CD8-positive, alpha-beta memory T cell (primary cell): ENCODE measurements at regions not wholly inside any gene's neighbourhood (a gene's known extent, or its start where the extent isn't known, plus 50 kb on each side); places are given as distances from the start of the nearest gene placed in this dataset.
A peak's percentile ranks its signal among the peaks of the same experiment; 100 is the strongest.

Source experiments
- CTCF ChIA-PET: fragments of 350-600 bp; sonication (Branson Sonifier 250); formaldehyde crosslinking; loops from one replicate; lab custom pipeline; 2021; ENCODE audit warnings: antibody characterized with exemption; lab: Charles Lee
- POLR2A ChIA-PET: fragments of 350-600 bp; sonication (Branson Sonifier 250); formaldehyde crosslinking; loops from one replicate; lab custom pipeline; 2021; ENCODE audit warnings: antibody characterized with exemption; lab: Charles Lee
- DNase-seq, 5 donors: peaks; one replicate each; pipeline versions ENCODE4 v3.0.0 to v3.0.0-alpha.2; 2020 to 2022; ENCODE audit warnings: mixed read lengths in 1 of 5
- H3K27ac ChIP-seq: one replicate; pipeline ENCODE4 v1.7.0; 2013; ENCODE audit warnings: low read depth, mild to moderate bottlenecking, low read length, moderate library complexity
- H3K27me3 ChIP-seq: 2 replicates; pipeline ENCODE4 v1.7.0; 2013; ENCODE audit warnings: low read length, mild to moderate bottlenecking; ENCODE audit not compliant: insufficient read depth, poor library complexity, severe bottlenecking
- H3K36me3 ChIP-seq: 2 replicates; pipeline ENCODE4 v1.7.0; 2013; ENCODE audit warnings: mild to moderate bottlenecking, low read length, moderate library complexity; ENCODE audit not compliant: insufficient read depth
- H3K4me1 ChIP-seq: 2 replicates; pipeline ENCODE4 v1.7.0; 2013; ENCODE audit warnings: mild to moderate bottlenecking, low read length, moderate library complexity; ENCODE audit not compliant: insufficient read depth
- H3K4me3 ChIP-seq: 2 replicates; pipeline ENCODE4 v1.7.0; 2013; ENCODE audit warnings: mild to moderate bottlenecking, low read length
- H3K9me3 ChIP-seq: 2 replicates; pipeline ENCODE4 v1.7.0; 2013; ENCODE audit warnings: mild to moderate bottlenecking, low read length
- H3K27ac Mint-ChIP-seq, 8 donors: one replicate each; pipeline ENCODE4 v1.8.0; 2020 to 2021; ENCODE audit warnings: mixed read lengths in 8 of 8, mild to moderate bottlenecking in 6 of 8, inconsistent platforms in 3 of 8, moderate library complexity in 3 of 8
- H3K27me3 Mint-ChIP-seq, 2 donors: one replicate each; pipeline ENCODE4 v1.8.0; 2020 to 2021; ENCODE audit warnings: mixed read lengths in 2 of 2, mild to moderate bottlenecking in 1 of 2, moderate library complexity in 1 of 2
- H3K36me3 Mint-ChIP-seq, 3 donors: one replicate each; pipeline ENCODE4 v1.8.0; 2020 to 2021; ENCODE audit warnings: mixed read lengths in 3 of 3, inconsistent platforms in 1 of 3, mild to moderate bottlenecking in 1 of 3
- H3K4me1 Mint-ChIP-seq, 3 donors: one replicate each; pipeline ENCODE4 v1.8.0; 2020 to 2021; ENCODE audit warnings: mixed read lengths in 3 of 3, inconsistent platforms in 1 of 3, mild to moderate bottlenecking in 1 of 3
- H3K4me3 Mint-ChIP-seq, 7 donors: one replicate each; pipeline ENCODE4 v1.8.0; 2020 to 2021; ENCODE audit warnings: mixed read lengths in 7 of 7, mild to moderate bottlenecking in 6 of 7, moderate library complexity in 4 of 7, inconsistent platforms in 2 of 7
- H3K9me3 Mint-ChIP-seq, 5 donors: one replicate each; pipeline ENCODE4 v1.8.0; 2020 to 2022; ENCODE audit warnings: mixed read lengths in 5 of 5, mild to moderate bottlenecking in 3 of 5, moderate library complexity in 2 of 5, inconsistent platforms in 1 of 5

DNA sequence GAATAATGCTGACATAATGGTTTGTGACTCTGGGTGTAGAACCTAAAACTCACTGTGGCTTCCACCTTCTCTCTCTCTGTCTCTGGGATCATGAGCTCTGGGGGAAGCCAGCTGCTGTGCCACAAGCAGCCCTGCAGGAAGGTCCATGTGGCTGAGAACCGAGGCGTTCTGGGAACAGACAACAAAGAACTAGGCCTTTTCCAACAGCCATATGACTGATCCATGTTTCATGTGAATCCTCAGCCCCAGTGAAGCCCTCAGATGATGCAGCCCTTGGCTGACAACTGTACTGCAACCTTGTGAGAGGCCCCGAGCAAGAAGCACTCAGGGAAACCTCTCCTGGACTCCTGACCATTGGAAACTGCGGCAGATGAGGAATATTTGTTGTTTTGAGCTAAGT is 56.6 kb downstream of the HLA-G start:
- Mint-ChIP-seq H3K27ac (peak overlapping the region in 1 of 8 donors; percentile 36), H3K4me1 (peaks cover 5 to 28% (median 10%) of the 10 kb centered on the region in 3 donors), H3K4me3 (no peak overlapping the region), H3K36me3 (peaks cover 3 to 5% (median 4%) of the 10 kb centered on the region in 3 donors), H3K9me3 (peaks cover 0 to 5% (median 0%) of the 10 kb centered on the region in 5 donors), H3K27me3 (peaks cover 0 to 3% of the 10 kb centered on the region in 2 donors)
- no peaks in the 10 kb centered on the region for H3K36me3 ChIP-seq
- DNase-seq: no peak
- H3K27ac ChIP-seq: no peak overlapping the region
- H3K4me3 ChIP-seq: no peak overlapping the region
- ChIA-PET POLR2A (no interaction called here), CTCF (no interaction called here)
- H3K4me1 ChIP-seq: peaks cover 4% of the 10 kb centered on the region
- no peaks in the 10 kb centered on the region for H3K27me3 ChIP-seq
- H3K9me3 ChIP-seq: no peaks in the 10 kb centered on the region

DNA sequence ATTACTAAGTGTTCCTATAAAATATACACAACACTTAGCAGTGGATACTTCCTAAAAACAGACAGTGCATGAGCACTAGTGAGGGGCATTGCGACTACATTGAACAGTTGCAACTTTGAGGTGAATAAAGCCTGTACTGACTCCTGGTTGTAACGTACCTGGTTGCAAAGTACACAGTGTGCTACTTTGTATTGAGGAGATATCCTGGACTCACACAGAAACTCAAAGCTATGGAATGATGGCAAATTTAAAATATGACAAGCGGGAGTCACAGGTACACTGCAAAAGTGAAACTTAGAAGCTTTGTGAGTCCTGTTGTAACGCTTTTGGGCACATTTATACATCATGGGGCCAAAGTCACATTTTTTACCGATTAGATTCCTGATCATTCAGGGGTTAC is 55.6 kb upstream of the HLA-A start:
- peaks cover 5 to 37% (median 10%) of the 10 kb centered on the region in 3 donors for H3K4me1 Mint-ChIP-seq
- H3K36me3 Mint-ChIP-seq: peaks cover 3 to 5% (median 4%) of the 10 kb centered on the region in 3 donors
- Histone ChIP-seq H3K4me1 (peaks cover 4% of the 10 kb centered on the region), H3K9me3 (no peaks in the 10 kb centered on the region), H3K36me3 (no peaks in the 10 kb centered on the region), H3K4me3 (no peak overlapping the region), H3K27me3 (no peaks in the 10 kb centered on the region), H3K27ac (no peak overlapping the region)
- CTCF ChIA-PET: interaction anchor here (0.7 kb wide), 1 partner anchor 134 kb away, joined by 3 read pairs; no protein-coding TSS in a partner anchor
- H3K27ac Mint-ChIP-seq: peak overlapping the region in 7 of 8 donors; percentile 81 to 99 (median 97)
- H3K4me3 Mint-ChIP-seq: peak overlapping the region in 6 of 7 donors; percentile 85 to 97 (median 88)
- peaks cover 0 to under 1% of the 10 kb centered on the region in 2 donors for H3K27me3 Mint-ChIP-seq
- POLR2A ChIA-PET: no interaction called here
- no peak for DNase-seq
- H3K9me3 Mint-ChIP-seq: peaks cover 0 to 3% (median 0%) of the 10 kb centered on the region in 5 donors

DNA sequence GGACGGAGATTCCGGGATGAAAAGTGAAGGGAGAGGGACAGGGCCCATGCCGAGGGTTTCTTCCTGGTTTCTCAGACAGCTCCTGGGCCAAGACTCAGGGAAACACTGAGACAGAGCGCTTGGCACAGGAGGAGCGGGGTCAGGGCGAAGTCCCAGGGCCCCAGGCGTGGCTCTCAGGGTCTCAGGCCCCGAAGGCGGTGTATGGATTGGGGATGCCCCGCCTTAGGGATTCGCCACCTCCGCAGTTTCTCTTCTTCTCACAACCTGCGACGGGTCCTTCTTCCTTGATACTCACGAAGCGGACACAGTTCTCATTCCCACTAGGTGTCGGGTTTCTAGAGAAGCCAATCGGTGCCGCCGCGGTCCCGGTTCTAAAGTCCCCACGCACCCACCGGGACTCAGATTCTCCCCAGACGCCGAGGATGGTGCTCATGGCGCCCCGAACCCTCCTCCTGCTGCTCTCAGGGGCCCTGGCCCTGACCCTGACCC is 55.0 kb upstream of the HLA-A start:
- Histone ChIP-seq H3K36me3 (no peaks in the 10 kb centered on the region), H3K4me3 (peak overlapping the region; percentile 62), H3K27ac (peak overlapping the region; percentile 74), H3K4me1 (peaks cover 4% of the 10 kb centered on the region), H3K27me3 (no peaks in the 10 kb centered on the region), H3K9me3 (no peaks in the 10 kb centered on the region)
- peaks cover 5 to 37% (median 10%) of the 10 kb centered on the region in 3 donors for H3K4me1 Mint-ChIP-seq
- H3K4me3 Mint-ChIP-seq: peak overlapping the region in 6 of 7 donors; percentile 85 to 97 (median 88)
- DNase-seq: peak; percentile 21 to 77 (median 49)
- ChIA-PET CTCF (interaction anchor here (0.7 kb wide), 1 partner anchor 135 kb away, joined by 3 read pairs; no protein-coding TSS in a partner anchor), POLR2A (interaction anchor here (1.2 kb wide), 1 partner anchor 77 kb away, joined by 4 read pairs; no protein-coding TSS in a partner anchor)
- H3K9me3 Mint-ChIP-seq: no peaks in the 10 kb centered on the region
- peak overlapping the region in 7 of 8 donors; percentile 47 to 99 (median 97) for H3K27ac Mint-ChIP-seq
- peaks cover 0 to 5% (median 4%) of the 10 kb centered on the region in 3 donors for H3K36me3 Mint-ChIP-seq
- no peaks in the 10 kb centered on the region for H3K27me3 Mint-ChIP-seq

DNA sequence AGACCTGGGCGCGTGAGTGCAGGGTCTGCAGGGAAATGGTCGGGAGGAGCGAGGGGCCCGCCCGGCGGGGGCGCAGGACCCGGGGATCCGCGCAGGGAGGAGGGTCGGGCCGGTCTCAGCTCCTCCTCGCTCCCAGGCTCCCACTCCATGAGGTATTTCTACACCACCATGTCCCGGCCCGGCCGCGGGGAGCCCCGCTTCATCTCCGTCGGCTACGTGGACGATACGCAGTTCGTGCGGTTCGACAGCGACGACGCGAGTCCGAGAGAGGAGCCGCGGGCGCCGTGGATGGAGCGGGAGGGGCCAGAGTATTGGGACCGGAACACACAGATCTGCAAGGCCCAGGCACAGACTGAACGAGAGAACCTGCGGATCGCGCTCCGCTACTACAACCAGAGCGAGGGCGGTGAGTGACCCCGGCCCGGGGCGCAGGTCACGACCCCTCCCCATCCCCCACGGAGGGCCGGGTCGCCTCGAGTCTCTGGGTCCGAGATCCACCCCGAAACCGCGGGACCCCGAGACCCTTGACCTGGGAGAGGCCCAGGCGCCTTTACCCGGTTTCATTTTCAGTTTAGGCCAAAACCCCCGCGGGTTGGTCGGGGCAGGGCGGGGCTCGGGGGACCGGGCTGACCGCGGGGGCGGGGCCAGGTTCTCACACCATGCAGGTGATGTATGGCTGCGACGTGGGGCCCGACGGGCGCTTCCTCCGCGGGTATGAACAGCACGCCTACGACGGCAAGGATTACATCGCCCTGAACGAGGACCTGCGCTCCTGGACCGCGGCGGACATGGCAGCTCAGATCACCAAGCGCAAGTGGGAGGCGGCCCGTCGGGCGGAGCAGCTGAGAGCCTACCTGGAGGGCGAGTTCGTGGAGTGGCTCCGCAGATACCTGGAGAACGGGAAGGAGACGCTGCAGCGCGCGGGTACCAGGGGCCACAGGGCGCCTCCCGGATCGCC is 54.2 kb upstream of the HLA-A start:
- H3K4me3 Mint-ChIP-seq: peak overlapping the region in 6 of 7 donors; percentile 85 to 97 (median 88)
- DNase-seq: peak; percentile 82 to 94 (median 89)
- POLR2A ChIA-PET: interaction anchor here (1.2 kb wide), 1 partner anchor 76 kb away, joined by 4 read pairs; no protein-coding TSS in a partner anchor
- H3K27me3 ChIP-seq: no peaks in the 10 kb centered on the region
- CTCF ChIA-PET: no interaction called here
- peaks cover 0 to 4% (median 4%) of the 10 kb centered on the region in 3 donors for H3K36me3 Mint-ChIP-seq
- H3K27ac ChIP-seq: peak overlapping the region; percentile 74
- H3K9me3 ChIP-seq: no peaks in the 10 kb centered on the region
- H3K4me3 ChIP-seq: peak overlapping the region; percentile 62
- H3K9me3 Mint-ChIP-seq: no peaks in the 10 kb centered on the region
- H3K27me3 Mint-ChIP-seq: no peaks in the 10 kb centered on the region
- H3K27ac Mint-ChIP-seq: peak overlapping the region in 7 of 8 donors; percentile 94 to 99 (median 97)
- peaks cover 4% of the 10 kb centered on the region for H3K4me1 ChIP-seq
- H3K36me3 ChIP-seq: no peaks in the 10 kb centered on the region
- peaks cover 5 to 37% (median 10%) of the 10 kb centered on the region in 3 donors for H3K4me1 Mint-ChIP-seq
